Endothelial cell of umbilical vein (primary cell): ENCODE measurements at regions not wholly inside any gene's neighbourhood (a gene's known extent, or its start where the extent isn't known, plus 50 kb on each side); places are given as distances from the start of the nearest gene placed in this dataset.

ENCODE experiments used
- BruUV-seq: library from RNA; stranded (reverse); fragments of 400-500 nt; replicated peaks from 2 replicates; lab custom pipeline; 2021; lab: Mats Ljungman, UMichigan
- CTCF ChIA-PET: fragments of 300-600, 350-600 bp; sonication (Branson Sonifier 250); formaldehyde crosslinking; loops from one replicate; lab custom pipeline; 2021; ENCODE audit warnings: antibody characterized with exemption, inconsistent platforms; lab: Charles Lee
- POLR2A ChIA-PET: fragments of 300-600, 350-600 bp; sonication (Branson Sonifier 250); formaldehyde crosslinking; loops from one replicate; lab custom pipeline; 2021; ENCODE audit warnings: antibody characterized with exemption, inconsistent platforms; lab: Charles Lee
- DNase-seq: peaks from one replicate; pipeline ENCODE4 v3.0.0-alpha.2; 2011; ENCODE audit warnings: low read depth, low spot score
- FAIRE-seq: peaks from 2 replicates; lab custom pipeline; 2011; peaks lifted over from hg19 to GRCh38; lab: Jason Lieb, UNC
- H2AFZ ChIP-seq: 2 replicates; pipeline ENCODE4 v1.6.0; 2012; ENCODE audit warnings: low read depth, low read length, control low read depth, inconsistent platforms
- H3K27ac ChIP-seq: 2 replicates; pipeline ENCODE4 v1.5.1; 2011; ENCODE audit warnings: low read depth, mild to moderate bottlenecking, control low read depth, low read length, moderate library complexity; ENCODE audit not compliant: insufficient read depth
- H3K27me3 ChIP-seq, 2 experiments: 2 replicates each; pipeline versions ENCODE4 v1.6.0 to v1.6.1; 2011; ENCODE audit warnings: low read length in 2 of 2, mixed read lengths in 1 of 2; ENCODE audit not compliant: control insufficient read depth in 2 of 2, insufficient read depth in 2 of 2
- H3K36me3 ChIP-seq, 2 experiments: 2 replicates in 1 of 2; 3 replicates in 1 of 2; pipeline ENCODE4 v1.5.1; 2011; ENCODE audit warnings: low read length in 2 of 2, mild to moderate bottlenecking in 1 of 2, moderate library complexity in 1 of 2; ENCODE audit not compliant: control insufficient read depth in 2 of 2, insufficient read depth in 2 of 2; ENCODE audit errors: extremely low read depth in 1 of 2
- H3K4me1 ChIP-seq: 3 replicates; pipeline ENCODE4 v1.5.1; 2011; ENCODE audit warnings: mild to moderate bottlenecking, low read length; ENCODE audit not compliant: control insufficient read depth, insufficient read depth; ENCODE audit errors: extremely low read depth
- H3K4me2 ChIP-seq: 2 replicates; pipeline ENCODE4 v1.6.1; 2011; ENCODE audit warnings: low read length, control low read depth, mixed read lengths; ENCODE audit not compliant: insufficient read depth
- H3K4me3 ChIP-seq, 3 experiments: fragments of 200-600 bp in 1 of 3; sonication (generic), shearing (Covaris generic) in 1 of 3; replicated peaks in 1 of 3; 2 replicates each; pipeline ENCODE4 v1.5.1; 2011 to 2016; ENCODE audit warnings: control low read depth in 3 of 3, low read length in 3 of 3, mild to moderate bottlenecking in 2 of 3, inconsistent platforms in 1 of 3, low read depth in 1 of 3, moderate library complexity in 1 of 3; ENCODE audit not compliant: insufficient read depth in 1 of 3
- H3K79me2 ChIP-seq: 2 replicates; pipeline ENCODE4 v1.6.0; 2012; ENCODE audit warnings: low read length, inconsistent platforms; ENCODE audit not compliant: control insufficient read depth, insufficient read depth
- H3K9ac ChIP-seq: replicated peaks from 2 replicates; pipeline ENCODE3; 2011; ENCODE audit warnings: low read length, control low read depth; ENCODE audit not compliant: insufficient read depth; ENCODE audit errors: extremely low read depth
- H3K9me1 ChIP-seq: replicated peaks from 3 replicates; pipeline ENCODE4 v1.6.0; 2011; ENCODE audit warnings: mild to moderate bottlenecking, low read length; ENCODE audit not compliant: control insufficient read depth, insufficient read depth; ENCODE audit errors: extremely low read depth
- H3K9me3 ChIP-seq: replicated peaks from 2 replicates; pipeline ENCODE4 v1.5.1; 2012; ENCODE audit warnings: low read length, inconsistent platforms; ENCODE audit not compliant: control insufficient read depth, insufficient read depth
- H4K20me1 ChIP-seq: replicated peaks from 2 replicates; pipeline ENCODE3; 2011; ENCODE audit warnings: mild to moderate bottlenecking, low read length; ENCODE audit not compliant: control insufficient read depth, insufficient read depth; ENCODE audit errors: extremely low read depth
- EZH2 ChIP-seq: IDR thresholded peaks from 2 replicates; pipeline ENCODE4 v1.6.1; 2012; ENCODE audit warnings: borderline replicate concordance, low read depth, mild to moderate bottlenecking, moderate library complexity, low read length, inconsistent platforms; ENCODE audit not compliant: severe bottlenecking
- FOS ChIP-seq: IDR thresholded peaks from 2 replicates; pipeline ENCODE4 v1.6.1; 2011; ENCODE audit warnings: mild to moderate bottlenecking, low read length, moderate library complexity, borderline replicate concordance; ENCODE audit not compliant: insufficient read depth
- GATA2 ChIP-seq: IDR thresholded peaks from 2 replicates; pipeline ENCODE4 v1.7.0; 2011; ENCODE audit warnings: low read depth, mild to moderate bottlenecking, moderate library complexity, mixed read lengths, low read length; ENCODE audit not compliant: insufficient read length, insufficient read depth
- JUN ChIP-seq: IDR thresholded peaks from 2 replicates; pipeline ENCODE4 v1.6.1; 2011; ENCODE audit warnings: borderline replicate concordance, low read depth; ENCODE audit not compliant: insufficient read length, insufficient read depth
- MAX ChIP-seq: IDR thresholded peaks from 2 replicates; pipeline ENCODE4 v1.6.1; 2011; ENCODE audit not compliant: insufficient read depth, insufficient read length
- MYC ChIP-seq: IDR thresholded peaks from one replicate; pipeline ENCODE4 v1.6.1; 2011; ENCODE audit warnings: mild to moderate bottlenecking, low read depth, low read length
- POLR2A ChIP-seq: IDR thresholded peaks from 2 replicates; pipeline ENCODE4 v1.6.1; 2012; ENCODE audit warnings: low read depth, mild to moderate bottlenecking, control low read depth, low read length
- POLR2AphosphoS5 ChIP-seq: IDR thresholded peaks from 2 replicates; pipeline ENCODE4 v1.6.1; 2012; ENCODE audit warnings: low read depth, mild to moderate bottlenecking, control low read depth, low read length, moderate library complexity; ENCODE audit not compliant: insufficient read depth
- dilution Hi-C: fragments of 300-500 bp; cut with MboI; formaldehyde crosslinking; loops from one replicate; pipeline ENCODE4 v1.15.0; 2019; ENCODE audit warnings: low sequenced_read_pairs; ENCODE audit not compliant: extremely low pct_ligation_motif_present
- intact Hi-C: fragments of 100-400 bp; cut with micrococcal nuclease; formaldehyde crosslinking; loops from one replicate; pipeline ENCODE4 v1.10.0; 2022
- TF ChIP-seq, protein P1 (sequence below), 2 donors: IDR thresholded peaks; 1 replicate in 1 of 2; 2 replicates in 1 of 2; pipeline ENCODE4 v1.5.1; 2011; ENCODE audit warnings: low read length in 2 of 2, mild to moderate bottlenecking in 2 of 2, moderate library complexity in 2 of 2, control low read depth in 1 of 2, inconsistent platforms in 1 of 2, low read depth in 1 of 2; ENCODE audit not compliant: insufficient read depth in 1 of 2; ENCODE audit errors: extremely low read depth in 1 of 2

DNA sequence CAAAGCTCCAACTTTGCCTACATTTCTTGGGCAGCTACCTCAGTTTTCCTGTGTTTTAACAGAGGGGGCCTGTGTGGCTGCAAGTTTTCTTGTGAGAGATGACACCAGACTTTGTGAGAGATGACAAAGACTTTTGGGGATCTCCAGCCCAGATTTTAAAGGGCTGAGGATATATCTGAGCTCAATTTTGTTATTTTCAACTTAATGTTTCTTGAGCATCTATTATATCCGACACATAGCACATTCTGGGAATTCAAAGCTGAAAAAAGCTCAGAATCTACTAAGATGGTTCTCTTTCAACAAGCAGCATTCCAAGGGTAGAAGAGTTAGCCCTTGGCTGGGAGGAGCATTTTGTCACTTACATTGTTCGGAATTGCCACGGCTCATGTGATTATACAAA is 53.4 kb upstream of the PTGFRN start:
- Histone ChIP-seq H2AFZ (no peak overlapping the region), H3K36me3 (no peaks in the 10 kb centered on the region), H3K27me3 (no peaks in the 10 kb centered on the region), H3K4me3 (no peak overlapping the region), H3K9me1 (no peaks in the 10 kb centered on the region), H3K27ac (no peak overlapping the region), H4K20me1 (no peaks in the 10 kb centered on the region), H3K9ac (no peak overlapping the region), H3K4me1 (peaks cover 17% of the 10 kb centered on the region), H3K79me2 (no peaks in the 10 kb centered on the region), H3K9me3 (no peaks in the 10 kb centered on the region), H3K4me2 (no peak overlapping the region)
- intact Hi-C loops: loop anchor here (10.0 kb wide), 1 partner anchor 282 kb away; the partner anchor contains the start of gene CD58
- TF ChIP-seq MYC (no peak), JUN (no peak), GATA2 (no peak), POLR2A (no peak), EZH2 (no peak), POLR2AphosphoS5 (no peak), MAX (no peak), FOS (no peak)
- TF ChIP-seq, protein P1, sequence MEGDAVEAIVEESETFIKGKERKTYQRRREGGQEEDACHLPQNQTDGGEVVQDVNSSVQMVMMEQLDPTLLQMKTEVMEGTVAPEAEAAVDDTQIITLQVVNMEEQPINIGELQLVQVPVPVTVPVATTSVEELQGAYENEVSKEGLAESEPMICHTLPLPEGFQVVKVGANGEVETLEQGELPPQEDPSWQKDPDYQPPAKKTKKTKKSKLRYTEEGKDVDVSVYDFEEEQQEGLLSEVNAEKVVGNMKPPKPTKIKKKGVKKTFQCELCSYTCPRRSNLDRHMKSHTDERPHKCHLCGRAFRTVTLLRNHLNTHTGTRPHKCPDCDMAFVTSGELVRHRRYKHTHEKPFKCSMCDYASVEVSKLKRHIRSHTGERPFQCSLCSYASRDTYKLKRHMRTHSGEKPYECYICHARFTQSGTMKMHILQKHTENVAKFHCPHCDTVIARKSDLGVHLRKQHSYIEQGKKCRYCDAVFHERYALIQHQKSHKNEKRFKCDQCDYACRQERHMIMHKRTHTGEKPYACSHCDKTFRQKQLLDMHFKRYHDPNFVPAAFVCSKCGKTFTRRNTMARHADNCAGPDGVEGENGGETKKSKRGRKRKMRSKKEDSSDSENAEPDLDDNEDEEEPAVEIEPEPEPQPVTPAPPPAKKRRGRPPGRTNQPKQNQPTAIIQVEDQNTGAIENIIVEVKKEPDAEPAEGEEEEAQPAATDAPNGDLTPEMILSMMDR (IDR thresholded peaks at IDR 0.05; ENCODE audit: extremely low read depth in 1 of 2, insufficient read depth in 1 of 2, low read depth in 1 of 2, low read length in 2 of 2): no peak
- CTCF ChIA-PET: interaction anchor here (0.6 to 1.7 kb wide), 6 partner anchors 16 to 119 kb away, joined by 3 to 6 read pairs (median 4); no protein-coding TSS in a partner anchor
- FAIRE-seq: no peak
- dilution Hi-C loops: no loop called here
- DNase-seq: no peak
- POLR2A ChIA-PET: no interaction called here
- no TSS peak for BruUV-seq
